Breast epithelium (tissue), 4 donors: ENCODE measurements at regions not wholly inside any gene's neighbourhood (a gene's known extent, or its start where the extent isn't known, plus 50 kb on each side); places are given as distances from the start of the nearest gene placed in this dataset.

Experiments used
- DNase-seq, 2 donors: peaks; one replicate each; pipeline ENCODE4 v3.0.0-alpha.2; 2019; ENCODE audit warnings: low spot score in 2 of 2
- H3K27ac ChIP-seq, 2 donors: fragments of 200-600 bp; sonication (generic) in 1 of 2; one replicate each; pipeline ENCODE4 v1.5.1; 2016 to 2019; ENCODE audit warnings: mild to moderate bottlenecking in 1 of 2
- H3K27me3 ChIP-seq, 2 donors: fragments of 200-600 bp; sonication (generic) in 1 of 2; one replicate each; pipeline versions ENCODE4 v1.5.1 to v1.6.0; 2017 to 2019; ENCODE audit warnings: control low read depth in 1 of 2, mild to moderate bottlenecking in 1 of 2
- H3K36me3 ChIP-seq: fragments of 200-600 bp; one replicate; pipeline ENCODE4 v1.5.1; 2019
- H3K4me1 ChIP-seq, 2 donors: fragments of 200-600 bp; sonication (generic); one replicate each; pipeline ENCODE4 v1.5.1; 2016 to 2019; ENCODE audit warnings: control low read depth in 1 of 2
- H3K4me3 ChIP-seq, 3 donors: fragments of 200-600 bp; sonication (generic); 1 replicate in 2 of 3; 2 replicates in 1 of 3; pipeline ENCODE4 v1.5.1; 2016 to 2019; ENCODE audit warnings: mild to moderate bottlenecking in 3 of 3, moderate library complexity in 2 of 3
- H3K9me3 ChIP-seq, 2 donors: fragments of 200-600 bp; sonication (generic) in 1 of 2; one replicate each; pipeline ENCODE4 v1.5.1; 2016 to 2019; ENCODE audit warnings: control low read depth in 1 of 2
- CTCF ChIP-seq, 3 donors: fragments of 450-650 bp; IDR thresholded peaks; one replicate each; pipeline ENCODE4 v1.5.1; 2016 to 2017; ENCODE audit warnings: antibody characterized with exemption in 3 of 3, mild to moderate bottlenecking in 3 of 3, moderate library complexity in 3 of 3
- POLR2A ChIP-seq: fragments of 450-650 bp; IDR thresholded peaks from one replicate; pipeline ENCODE4 v1.6.1; 2016; ENCODE audit warnings: antibody characterized with exemption, mild to moderate bottlenecking, moderate library complexity
- POLR2AphosphoS5 ChIP-seq, 3 donors: sonication (generic); formaldehyde crosslinking; IDR thresholded peaks; one replicate each; pipeline ENCODE4 v1.6.1; 2017; ENCODE audit warnings: antibody characterized with exemption in 3 of 3
- intact Hi-C: fragments of 100-400 bp; cut with DNase I; formaldehyde crosslinking; loops from one replicate; pipeline ENCODE4 v1.15.1; 2023; ENCODE audit warnings: low total_unique reads

GRCh38 chr3:165555785-165556184 lies 281.4 kb downstream of the BCHE start:
- Histone ChIP-seq H3K4me3 (no peak overlapping the region), H3K27me3 (no peaks in the 10 kb centered on the region), H3K9me3 (no peaks in the 10 kb centered on the region), H3K4me1 (no peaks in the 10 kb centered on the region), H3K27ac (no peak overlapping the region), H3K36me3 (no peaks in the 10 kb centered on the region)
- no peak for DNase-seq
- intact Hi-C loops = no loop called here
- no peak for TF ChIP-seq POLR2A
- no peak for TF ChIP-seq POLR2AphosphoS5 (IDR thresholded peaks at IDR 0.05)
- no peak for TF ChIP-seq CTCF (IDR thresholded peaks at IDR 0.05)

GRCh38 chr3:165553371-165553770 lies 283.9 kb downstream of the BCHE start:
- no peak for DNase-seq
- Histone ChIP-seq H3K27me3 (no peaks in the 10 kb centered on the region), H3K36me3 (no peaks in the 10 kb centered on the region), H3K27ac (no peak overlapping the region), H3K4me3 (no peak overlapping the region), H3K4me1 (no peaks in the 10 kb centered on the region), H3K9me3 (no peaks in the 10 kb centered on the region)
- intact Hi-C loops = no loop called here
- TF ChIP-seq POLR2A (no peak), CTCF (IDR thresholded peaks at IDR 0.05) (no peak), POLR2AphosphoS5 (IDR thresholded peaks at IDR 0.05) (no peak)

- no peaks in the 10 kb centered on the region for H3K4me1 ChIP-seq
- H3K36me3 ChIP-seq = no peaks in the 10 kb centered on the region
- no peak overlapping the region for H3K4me3 ChIP-seq
- no peak for DNase-seq
- no peak for TF ChIP-seq CTCF (IDR thresholded peaks at IDR 0.05)
- TF ChIP-seq POLR2A = no peak
- no peak for TF ChIP-seq POLR2AphosphoS5 (IDR thresholded peaks at IDR 0.05)
- intact Hi-C loops = no loop called here
- H3K27ac ChIP-seq = no peak overlapping the region
- H3K9me3 ChIP-seq = no peaks in the 10 kb centered on the region
- H3K27me3 ChIP-seq = no peaks in the 10 kb centered on the region
Observed at GRCh38 chr3:165549665-165550064, 287.6 kb downstream of the BCHE start.

- Histone ChIP-seq H3K4me3 (no peak overlapping the region), H3K9me3 (no peaks in the 10 kb centered on the region), H3K27ac (no peak overlapping the region), H3K36me3 (no peaks in the 10 kb centered on the region), H3K27me3 (no peaks in the 10 kb centered on the region), H3K4me1 (no peaks in the 10 kb centered on the region)
- DNase-seq = no peak
- TF ChIP-seq POLR2AphosphoS5 (IDR thresholded peaks at IDR 0.05) (no peak), CTCF (IDR thresholded peaks at IDR 0.05) (no peak), POLR2A (no peak)
- intact Hi-C loops = no loop called here
Observed at GRCh38 chr3:165549037-165549436, 288.2 kb downstream of the BCHE start.

- Histone ChIP-seq H3K4me1 (no peaks in the 10 kb centered on the region), H3K4me3 (no peak overlapping the region), H3K36me3 (no peaks in the 10 kb centered on the region), H3K27ac (no peak overlapping the region), H3K27me3 (no peaks in the 10 kb centered on the region), H3K9me3 (no peaks in the 10 kb centered on the region)
- no peak for TF ChIP-seq POLR2AphosphoS5 (IDR thresholded peaks at IDR 0.05)
- TF ChIP-seq CTCF (IDR thresholded peaks at IDR 0.05) = no peak
- TF ChIP-seq POLR2A = no peak
- no peak for DNase-seq
- intact Hi-C loops = no loop called here
Observed at GRCh38 chr3:165545059-165545458, 292.2 kb downstream of the BCHE start.
